Sigmoid colon (tissue), 4 donors: ENCODE measurements at regions not wholly inside any gene's neighbourhood (a gene's known extent, or its start where the extent isn't known, plus 50 kb on each side); places are given as distances from the start of the nearest gene placed in this dataset.

Source experiments
- EP300 ChIP-seq, 4 donors: sonication (generic); formaldehyde crosslinking; IDR thresholded peaks; one replicate each; pipeline ENCODE4 v1.6.1; 2017; ENCODE audit warnings: antibody characterized with exemption in 4 of 4
- POLR2A ChIP-seq, 2 donors: fragments of 450-650 bp; IDR thresholded peaks; one replicate each; pipeline ENCODE4 v1.6.1; 2016; ENCODE audit warnings: antibody characterized with exemption in 2 of 2, mild to moderate bottlenecking in 2 of 2, moderate library complexity in 2 of 2
- TF ChIP-seq, protein P1 (sequence below), 4 experiments: fragments of 450-650 bp in 3 of 4; fragments of 200-600 bp in 1 of 4; IDR thresholded peaks; one replicate each; pipeline ENCODE4 v1.5.1; 2016 to 2019; ENCODE audit warnings: antibody characterized with exemption in 4 of 4, mild to moderate bottlenecking in 3 of 4, moderate library complexity in 2 of 4

DNA sequence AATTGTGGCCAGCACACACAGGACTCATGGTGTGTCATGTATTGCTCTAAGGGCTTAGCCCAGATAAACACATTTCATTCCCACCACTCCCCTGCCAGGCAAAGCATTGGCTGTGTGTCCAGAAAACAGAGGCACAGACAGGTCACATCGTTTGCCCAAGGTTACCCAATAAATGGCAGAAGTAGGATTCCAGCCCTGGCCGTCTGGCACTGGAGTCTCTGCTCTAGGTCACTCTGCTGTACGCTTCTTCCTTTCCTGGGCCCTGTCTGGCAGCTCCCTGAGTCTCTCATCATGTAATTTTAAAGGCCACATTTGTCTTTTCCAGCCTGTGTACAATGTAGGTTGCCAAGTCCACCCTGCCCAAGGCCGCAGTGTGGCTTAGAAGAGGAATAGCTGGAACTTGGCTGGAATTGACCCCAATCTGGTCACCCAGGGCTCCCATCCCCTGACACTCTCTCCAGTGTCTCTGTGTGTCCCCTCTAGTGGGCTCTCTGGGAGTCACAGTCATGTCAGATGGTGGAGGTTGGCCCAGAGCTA lies 264.5 kb upstream of the TSHZ3 start:
- no peak for TF ChIP-seq EP300 (IDR thresholded peaks at IDR 0.05)
- TF ChIP-seq, protein P1, sequence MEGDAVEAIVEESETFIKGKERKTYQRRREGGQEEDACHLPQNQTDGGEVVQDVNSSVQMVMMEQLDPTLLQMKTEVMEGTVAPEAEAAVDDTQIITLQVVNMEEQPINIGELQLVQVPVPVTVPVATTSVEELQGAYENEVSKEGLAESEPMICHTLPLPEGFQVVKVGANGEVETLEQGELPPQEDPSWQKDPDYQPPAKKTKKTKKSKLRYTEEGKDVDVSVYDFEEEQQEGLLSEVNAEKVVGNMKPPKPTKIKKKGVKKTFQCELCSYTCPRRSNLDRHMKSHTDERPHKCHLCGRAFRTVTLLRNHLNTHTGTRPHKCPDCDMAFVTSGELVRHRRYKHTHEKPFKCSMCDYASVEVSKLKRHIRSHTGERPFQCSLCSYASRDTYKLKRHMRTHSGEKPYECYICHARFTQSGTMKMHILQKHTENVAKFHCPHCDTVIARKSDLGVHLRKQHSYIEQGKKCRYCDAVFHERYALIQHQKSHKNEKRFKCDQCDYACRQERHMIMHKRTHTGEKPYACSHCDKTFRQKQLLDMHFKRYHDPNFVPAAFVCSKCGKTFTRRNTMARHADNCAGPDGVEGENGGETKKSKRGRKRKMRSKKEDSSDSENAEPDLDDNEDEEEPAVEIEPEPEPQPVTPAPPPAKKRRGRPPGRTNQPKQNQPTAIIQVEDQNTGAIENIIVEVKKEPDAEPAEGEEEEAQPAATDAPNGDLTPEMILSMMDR (IDR thresholded peaks at IDR 0.05), result no peak
- TF ChIP-seq POLR2A (IDR thresholded peaks at IDR 0.05), result no peak
